DOHH2 (cell line): ENCODE measurements at regions not wholly inside any gene's neighbourhood (a gene's known extent, or its start where the extent isn't known, plus 50 kb on each side); places are given as distances from the start of the nearest gene placed in this dataset.

Experiments
- CTCF ChIP-seq: fragments of 200-600 bp; sonication (generic); IDR thresholded peaks from one replicate; pipeline ENCODE4 v1.5.1; 2014; ENCODE audit warnings: antibody characterized with exemption, mild to moderate bottlenecking, low read depth, low read length; ENCODE audit not compliant: poor library complexity, severe bottlenecking
- EZH2phosphoT487 ChIP-seq: fragments of 200-600 bp; sonication (generic); IDR thresholded peaks from 2 replicates; pipeline ENCODE4 v1.6.1; 2017; ENCODE audit warnings: borderline replicate concordance, mild to moderate bottlenecking, antibody characterized with exemption, low read length, moderate library complexity, mixed read lengths

DNA sequence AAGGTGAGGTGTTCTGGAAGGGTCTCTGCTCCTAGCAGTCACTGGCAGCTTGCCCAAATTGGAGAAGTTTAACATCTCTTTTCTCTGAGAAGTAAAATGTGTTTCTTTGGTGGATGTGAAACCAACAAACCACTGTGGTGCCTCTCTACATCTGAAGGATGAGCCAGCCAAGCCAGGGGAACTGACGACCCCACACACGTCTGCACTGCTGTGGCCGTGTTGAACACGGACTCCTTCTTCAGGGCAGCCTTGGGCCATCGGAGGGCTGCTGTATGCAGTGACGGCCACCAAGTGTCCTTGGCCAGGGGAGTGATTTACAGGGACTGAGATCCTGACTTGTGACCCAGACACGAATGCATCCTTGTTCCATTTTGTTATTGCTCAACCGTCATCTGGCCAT, 207.8 kb downstream of the ACKR3 start:
- TF ChIP-seq CTCF (no peak), EZH2phosphoT487 (no peak)
